Activated CD4-positive, alpha-beta T cell treated with anti-CD3 and anti-CD28 coated beads, Interleukin-2, amount 10 ng/mL, durations not matched to agents 24 days and 14 days (primary cell): ENCODE measurements at regions not wholly inside any gene's neighbourhood (a gene's known extent, or its start where the extent isn't known, plus 50 kb on each side); places are given as distances from the start of the nearest gene placed in this dataset.

Source experiments
- DNase-seq: peaks from one replicate; pipeline ENCODE4 v3.0.0; 2022
- H3K27ac Mint-ChIP-seq: one replicate; pipeline ENCODE4 v1.8.0; 2022; ENCODE audit warnings: mild to moderate bottlenecking, mixed read lengths
- H3K27me3 Mint-ChIP-seq: one replicate; pipeline ENCODE4 v1.8.0; 2022; ENCODE audit warnings: mixed read lengths
- H3K36me3 Mint-ChIP-seq: one replicate; pipeline ENCODE4 v1.8.0; 2022; ENCODE audit warnings: low read depth, mild to moderate bottlenecking, mixed read lengths
- H3K4me1 Mint-ChIP-seq: one replicate; pipeline ENCODE4 v1.8.0; 2021; ENCODE audit warnings: mixed read lengths
- H3K4me3 Mint-ChIP-seq: one replicate; pipeline ENCODE4 v1.8.0; 2022; ENCODE audit warnings: mild to moderate bottlenecking, moderate library complexity, mixed read lengths
- H3K9me3 Mint-ChIP-seq: one replicate; pipeline ENCODE4 v1.8.0; 2021; ENCODE audit warnings: mixed read lengths
- intact Hi-C: fragments of 100-400 bp; cut with micrococcal nuclease; formaldehyde crosslinking; loops from one replicate; pipeline ENCODE4 v1.15.1; 2023

- DNase-seq = no peak
- H3K4me1 Mint-ChIP-seq = no peaks in the 10 kb centered on the region
- H3K27ac Mint-ChIP-seq = no peak overlapping the region
- no peaks in the 10 kb centered on the region for H3K36me3 Mint-ChIP-seq
- intact Hi-C loops = no loop called here
- H3K27me3 Mint-ChIP-seq = no peaks in the 10 kb centered on the region
- H3K9me3 Mint-ChIP-seq = no peaks in the 10 kb centered on the region
- H3K4me3 Mint-ChIP-seq = no peak overlapping the region
Measured at GRCh38 chr6:114579486-114579885, 236.7 kb upstream of the HS3ST5 start.

- no peaks in the 10 kb centered on the region for H3K9me3 Mint-ChIP-seq
- no peaks in the 10 kb centered on the region for H3K36me3 Mint-ChIP-seq
- H3K4me3 Mint-ChIP-seq = no peak overlapping the region
- DNase-seq = no peak
- no peaks in the 10 kb centered on the region for H3K27me3 Mint-ChIP-seq
- no peak overlapping the region for H3K27ac Mint-ChIP-seq
- intact Hi-C loops = no loop called here
- H3K4me1 Mint-ChIP-seq = no peaks in the 10 kb centered on the region
Measured at GRCh38 chr6:114577109-114577508, 234.3 kb upstream of the HS3ST5 start.

GRCh38 chr6:114576330-114576729, 233.5 kb upstream of the HS3ST5 start:
- no peaks in the 10 kb centered on the region for H3K27me3 Mint-ChIP-seq
- no peaks in the 10 kb centered on the region for H3K4me1 Mint-ChIP-seq
- no peak overlapping the region for H3K27ac Mint-ChIP-seq
- intact Hi-C loops = no loop called here
- no peak for DNase-seq
- no peaks in the 10 kb centered on the region for H3K36me3 Mint-ChIP-seq
- H3K4me3 Mint-ChIP-seq = no peak overlapping the region
- no peaks in the 10 kb centered on the region for H3K9me3 Mint-ChIP-seq

GRCh38 chr6:114569669-114570068, 226.8 kb upstream of the HS3ST5 start:
- Mint-ChIP-seq H3K27ac (no peak overlapping the region), H3K4me3 (no peak overlapping the region), H3K27me3 (no peaks in the 10 kb centered on the region), H3K9me3 (peaks cover under 1% of the 10 kb centered on the region), H3K36me3 (no peaks in the 10 kb centered on the region), H3K4me1 (no peaks in the 10 kb centered on the region)
- no peak for DNase-seq
- intact Hi-C loops = no loop called here

- intact Hi-C loops = no loop called here
- no peak for DNase-seq
- Mint-ChIP-seq H3K9me3 (peaks cover 3% of the 10 kb centered on the region), H3K4me1 (no peaks in the 10 kb centered on the region), H3K27me3 (no peaks in the 10 kb centered on the region), H3K4me3 (no peak overlapping the region), H3K27ac (no peak overlapping the region), H3K36me3 (no peaks in the 10 kb centered on the region)
Measured at GRCh38 chr6:114564302-114564933, 221.6 kb upstream of the HS3ST5 start.

- H3K4me1 Mint-ChIP-seq = no peaks in the 10 kb centered on the region
- no peaks in the 10 kb centered on the region for H3K36me3 Mint-ChIP-seq
- peaks cover 5% of the 10 kb centered on the region for H3K9me3 Mint-ChIP-seq
- no peak overlapping the region for H3K4me3 Mint-ChIP-seq
- intact Hi-C loops = no loop called here
- H3K27me3 Mint-ChIP-seq = no peaks in the 10 kb centered on the region
- no peak overlapping the region for H3K27ac Mint-ChIP-seq
- DNase-seq = no peak
Measured at GRCh38 chr6:114559419-114559818, 216.6 kb upstream of the HS3ST5 start.

GRCh38 chr6:114558153-114558552, 215.3 kb upstream of the HS3ST5 start:
- H3K9me3 Mint-ChIP-seq = peaks cover 10% of the 10 kb centered on the region
- no peak for DNase-seq
- H3K27me3 Mint-ChIP-seq = no peaks in the 10 kb centered on the region
- H3K4me1 Mint-ChIP-seq = no peaks in the 10 kb centered on the region
- H3K36me3 Mint-ChIP-seq = no peaks in the 10 kb centered on the region
- no peak overlapping the region for H3K4me3 Mint-ChIP-seq
- no peak overlapping the region for H3K27ac Mint-ChIP-seq
- intact Hi-C loops = no loop called here

GRCh38 chr6:114556846-114557488, 214.1 kb upstream of the HS3ST5 start:
- Mint-ChIP-seq H3K4me3 (no peak overlapping the region), H3K36me3 (no peaks in the 10 kb centered on the region), H3K27ac (no peak overlapping the region), H3K9me3 (peaks cover 10% of the 10 kb centered on the region), H3K27me3 (no peaks in the 10 kb centered on the region), H3K4me1 (no peaks in the 10 kb centered on the region)
- intact Hi-C loops = no loop called here
- no peak for DNase-seq

- intact Hi-C loops = no loop called here
- H3K4me1 Mint-ChIP-seq = no peaks in the 10 kb centered on the region
- no peak overlapping the region for H3K4me3 Mint-ChIP-seq
- peaks cover 14% of the 10 kb centered on the region for H3K9me3 Mint-ChIP-seq
- H3K27me3 Mint-ChIP-seq = no peaks in the 10 kb centered on the region
- no peak overlapping the region for H3K27ac Mint-ChIP-seq
- no peak for DNase-seq
- H3K36me3 Mint-ChIP-seq = no peaks in the 10 kb centered on the region
Measured at GRCh38 chr6:114550316-114550715, 207.5 kb upstream of the HS3ST5 start.

GRCh38 chr6:114543696-114544095, 200.9 kb upstream of the HS3ST5 start:
- intact Hi-C loops = no loop called here
- Mint-ChIP-seq H3K9me3 (peaks cover 3% of the 10 kb centered on the region), H3K4me1 (no peaks in the 10 kb centered on the region), H3K36me3 (no peaks in the 10 kb centered on the region), H3K27me3 (no peaks in the 10 kb centered on the region), H3K4me3 (no peak overlapping the region), H3K27ac (no peak overlapping the region)
- DNase-seq = peak; percentile 23

GRCh38 chr6:114541794-114542193, 199.0 kb upstream of the HS3ST5 start:
- intact Hi-C loops = no loop called here

GRCh38 chr6:114537977-114538376, 195.2 kb upstream of the HS3ST5 start:
- no peaks in the 10 kb centered on the region for H3K9me3 Mint-ChIP-seq
- no peak overlapping the region for H3K4me3 Mint-ChIP-seq
- H3K4me1 Mint-ChIP-seq = no peaks in the 10 kb centered on the region
- H3K27ac Mint-ChIP-seq = no peak overlapping the region
- H3K27me3 Mint-ChIP-seq = no peaks in the 10 kb centered on the region
- intact Hi-C loops = no loop called here
- no peaks in the 10 kb centered on the region for H3K36me3 Mint-ChIP-seq
- no peak for DNase-seq

More at GRCh38 chr6:114541794-114542193, 199.0 kb upstream of the HS3ST5 start:
- peak; percentile 40 for DNase-seq
- no peaks in the 10 kb centered on the region for H3K27me3 Mint-ChIP-seq
- H3K4me3 Mint-ChIP-seq = no peak overlapping the region
- no peaks in the 10 kb centered on the region for H3K9me3 Mint-ChIP-seq
- no peaks in the 10 kb centered on the region for H3K4me1 Mint-ChIP-seq
- H3K36me3 Mint-ChIP-seq = no peaks in the 10 kb centered on the region
- no peak overlapping the region for H3K27ac Mint-ChIP-seq

- intact Hi-C loops = no loop called here
- H3K27me3 Mint-ChIP-seq = no peaks in the 10 kb centered on the region
- H3K9me3 Mint-ChIP-seq = no peaks in the 10 kb centered on the region
- H3K27ac Mint-ChIP-seq = no peak overlapping the region
- H3K36me3 Mint-ChIP-seq = no peaks in the 10 kb centered on the region
- DNase-seq = no peak
- H3K4me3 Mint-ChIP-seq = no peak overlapping the region
- H3K4me1 Mint-ChIP-seq = no peaks in the 10 kb centered on the region
Measured at GRCh38 chr6:114534813-114535212, 192.0 kb upstream of the HS3ST5 start.

GRCh38 chr6:114524081-114524480, 181.3 kb upstream of the HS3ST5 start:
- intact Hi-C loops = no loop called here
- Mint-ChIP-seq H3K9me3 (no peaks in the 10 kb centered on the region), H3K4me3 (no peak overlapping the region), H3K27me3 (no peaks in the 10 kb centered on the region), H3K27ac (no peak overlapping the region), H3K36me3 (no peaks in the 10 kb centered on the region), H3K4me1 (no peaks in the 10 kb centered on the region)
- DNase-seq = no peak

GRCh38 chr6:114523508-114523907, 180.7 kb upstream of the HS3ST5 start:
- no peak overlapping the region for H3K27ac Mint-ChIP-seq
- no peaks in the 10 kb centered on the region for H3K4me1 Mint-ChIP-seq
- no peaks in the 10 kb centered on the region for H3K36me3 Mint-ChIP-seq
- DNase-seq = no peak
- no peak overlapping the region for H3K4me3 Mint-ChIP-seq
- H3K9me3 Mint-ChIP-seq = no peaks in the 10 kb centered on the region
- no peaks in the 10 kb centered on the region for H3K27me3 Mint-ChIP-seq
- intact Hi-C loops = no loop called here
